ENCODE measurements at regions not wholly inside any gene's neighbourhood (a gene's known extent, or its start where the extent isn't known, plus 50 kb on each side); places are given as distances from the start of the nearest gene placed in this dataset.

DNA sequence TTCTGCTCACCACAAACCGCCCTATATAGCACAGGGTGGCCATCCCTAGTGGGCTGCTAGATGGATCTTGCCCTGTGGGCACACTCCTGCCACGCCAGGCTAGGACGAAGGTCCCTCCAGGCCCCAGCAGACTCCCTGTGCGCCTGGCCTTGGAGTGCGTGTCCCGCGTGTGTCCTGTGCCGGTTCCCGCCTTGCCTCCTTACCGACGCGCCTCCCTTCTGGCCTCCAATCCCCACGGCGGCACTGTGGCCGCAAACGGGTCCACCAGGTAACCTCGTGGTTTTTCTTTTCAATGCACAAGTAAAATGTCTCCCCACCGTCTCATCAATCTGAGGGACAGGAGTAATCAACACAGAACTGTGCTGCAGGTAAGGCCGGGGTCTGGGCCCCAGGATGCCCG is 133.8 kb upstream of the PHACTR3 start:
- H3K4me3 ChIP-seq (replicated peaks in 1 of 3; ENCODE audit: insufficient read depth in 1 of 3, low read depth in 1 of 3, low read length in 3 of 3) = no peak overlapping the region
- POLR2A ChIA-PET = no interaction called here
- no peak overlapping the region for H3K27ac ChIP-seq (ENCODE audit: insufficient read depth, low read depth, low read length)
- H3K27me3 ChIP-seq (ENCODE audit: control insufficient read depth in 2 of 2, insufficient read depth in 2 of 2, low read length in 2 of 2) = no peaks in the 10 kb centered on the region
- H3K4me1 ChIP-seq (ENCODE audit: control insufficient read depth, extremely low read depth, insufficient read depth, low read length) = no peaks in the 10 kb centered on the region
- no peaks in the 10 kb centered on the region for H4K20me1 ChIP-seq (replicated peaks; ENCODE audit: control insufficient read depth, extremely low read depth, insufficient read depth, low read length)
- no peaks in the 10 kb centered on the region for H3K79me2 ChIP-seq (ENCODE audit: control insufficient read depth, insufficient read depth, low read length)
- no peak overlapping the region for H2AFZ ChIP-seq (ENCODE audit: low read depth, low read length)
- H3K9me3 ChIP-seq (replicated peaks; ENCODE audit: control insufficient read depth, insufficient read depth, low read length) = no peaks in the 10 kb centered on the region
- DNase-seq (ENCODE audit: low read depth, low spot score) (no peak), FAIRE-seq (no peak)
- BruUV-seq (replicated peaks) = no TSS peak
- no peaks in the 10 kb centered on the region for H3K9me1 ChIP-seq (replicated peaks; ENCODE audit: control insufficient read depth, extremely low read depth, insufficient read depth, low read length)
- H3K9ac ChIP-seq (replicated peaks; ENCODE audit: extremely low read depth, insufficient read depth, low read length) = no peak overlapping the region
- TF ChIP-seq GATA2 (IDR thresholded peaks at IDR 0.05; ENCODE audit: insufficient read depth, insufficient read length, low read depth, low read length) = no peak
- TF ChIP-seq FOS (IDR thresholded peaks at IDR 0.05; ENCODE audit: borderline replicate concordance, insufficient read depth, low read length) = no peak
- TF ChIP-seq MYC (IDR thresholded peaks at IDR 0.05; ENCODE audit: low read depth, low read length) = no peak
- TF ChIP-seq JUN (IDR thresholded peaks at IDR 0.05; ENCODE audit: borderline replicate concordance, insufficient read depth, insufficient read length, low read depth) = no peak
- TF ChIP-seq POLR2A (IDR thresholded peaks at IDR 0.05; ENCODE audit: low read depth, low read length) = no peak
- TF ChIP-seq POLR2AphosphoS5 (IDR thresholded peaks at IDR 0.05; ENCODE audit: insufficient read depth, low read depth, low read length) = no peak
- no peak for TF ChIP-seq EZH2 (IDR thresholded peaks at IDR 0.05; ENCODE audit: borderline replicate concordance, low read depth, low read length, severe bottlenecking)
- TF ChIP-seq, protein P1, sequence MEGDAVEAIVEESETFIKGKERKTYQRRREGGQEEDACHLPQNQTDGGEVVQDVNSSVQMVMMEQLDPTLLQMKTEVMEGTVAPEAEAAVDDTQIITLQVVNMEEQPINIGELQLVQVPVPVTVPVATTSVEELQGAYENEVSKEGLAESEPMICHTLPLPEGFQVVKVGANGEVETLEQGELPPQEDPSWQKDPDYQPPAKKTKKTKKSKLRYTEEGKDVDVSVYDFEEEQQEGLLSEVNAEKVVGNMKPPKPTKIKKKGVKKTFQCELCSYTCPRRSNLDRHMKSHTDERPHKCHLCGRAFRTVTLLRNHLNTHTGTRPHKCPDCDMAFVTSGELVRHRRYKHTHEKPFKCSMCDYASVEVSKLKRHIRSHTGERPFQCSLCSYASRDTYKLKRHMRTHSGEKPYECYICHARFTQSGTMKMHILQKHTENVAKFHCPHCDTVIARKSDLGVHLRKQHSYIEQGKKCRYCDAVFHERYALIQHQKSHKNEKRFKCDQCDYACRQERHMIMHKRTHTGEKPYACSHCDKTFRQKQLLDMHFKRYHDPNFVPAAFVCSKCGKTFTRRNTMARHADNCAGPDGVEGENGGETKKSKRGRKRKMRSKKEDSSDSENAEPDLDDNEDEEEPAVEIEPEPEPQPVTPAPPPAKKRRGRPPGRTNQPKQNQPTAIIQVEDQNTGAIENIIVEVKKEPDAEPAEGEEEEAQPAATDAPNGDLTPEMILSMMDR (IDR thresholded peaks at IDR 0.05; ENCODE audit: extremely low read depth in 1 of 2, insufficient read depth in 1 of 2, low read depth in 1 of 2, low read length in 2 of 2) = no peak
- TF ChIP-seq, protein P2, sequence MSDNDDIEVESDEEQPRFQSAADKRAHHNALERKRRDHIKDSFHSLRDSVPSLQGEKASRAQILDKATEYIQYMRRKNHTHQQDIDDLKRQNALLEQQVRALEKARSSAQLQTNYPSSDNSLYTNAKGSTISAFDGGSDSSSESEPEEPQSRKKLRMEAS (IDR thresholded peaks at IDR 0.05; ENCODE audit: insufficient read depth, insufficient read length) = no peak
- no peaks in the 10 kb centered on the region for H3K36me3 ChIP-seq (ENCODE audit: control insufficient read depth in 2 of 2, extremely low read depth in 1 of 2, insufficient read depth in 2 of 2, low read length in 2 of 2)
- intact Hi-C loops (cut with micrococcal nuclease) = no loop called here
- dilution Hi-C loops (cut with MboI; ENCODE audit: extremely low pct_ligation_motif_present, low sequenced_read_pairs) = no loop called here
- CTCF ChIA-PET = interaction anchor here (1.8 kb wide), 1 partner anchor 25 kb away, joined by 8 read pairs; no protein-coding TSS in a partner anchor
- H3K4me2 ChIP-seq (ENCODE audit: insufficient read depth, low read length) = no peak overlapping the region

Data from endothelial cell of umbilical vein (primary cell).